ENCODE measurements at regions not wholly inside any gene's neighbourhood (a gene's known extent, or its start where the extent isn't known, plus 50 kb on each side); places are given as distances from the start of the nearest gene placed in this dataset.

DNA sequence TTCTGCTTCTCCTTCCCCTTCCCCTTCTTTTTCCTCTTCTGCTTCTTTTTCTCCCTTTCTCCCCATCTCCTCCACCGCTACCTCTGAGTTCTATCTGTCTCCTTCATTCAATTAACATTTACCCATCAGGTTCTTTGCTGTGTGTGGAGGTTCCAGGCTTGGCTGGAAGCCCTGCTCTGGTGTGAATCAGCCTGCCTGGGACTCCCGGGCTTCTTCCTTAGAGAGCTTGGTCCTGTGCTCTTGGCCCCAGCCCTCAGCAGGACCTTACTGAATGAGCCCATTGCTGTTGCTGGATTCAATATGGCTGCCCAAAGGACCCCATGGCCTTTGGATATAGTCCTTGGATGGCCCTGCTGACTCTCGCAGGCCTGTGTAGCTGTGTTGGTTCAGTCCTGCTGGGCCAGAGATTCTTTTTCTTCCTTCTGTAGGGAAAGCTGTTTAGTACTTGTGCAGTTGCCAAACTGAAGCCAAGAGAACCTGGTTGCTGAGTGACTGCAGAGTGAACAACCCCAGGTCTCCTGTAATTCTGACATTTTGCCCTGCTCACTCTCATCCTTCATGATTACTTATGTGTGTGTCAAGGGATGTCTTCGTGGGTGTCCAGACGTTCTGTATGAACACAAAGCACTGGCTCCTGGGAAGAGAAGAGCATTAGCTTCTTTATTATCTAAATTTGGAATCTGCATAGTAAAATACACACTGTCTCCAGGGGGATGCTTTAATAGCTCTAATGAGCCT, 81.0 kb upstream of the ZBED5 start:
- Histone ChIP-seq H3K4me1 (peaks cover 0 to 12% (median 10%) of the 10 kb centered on the region in 4 donors), H3K27ac (no peak overlapping the region)
- 80 to 91% (median 88%) methylated on average over 5 of the region's 5 CpGs for WGBS, 5 donors

DNA sequence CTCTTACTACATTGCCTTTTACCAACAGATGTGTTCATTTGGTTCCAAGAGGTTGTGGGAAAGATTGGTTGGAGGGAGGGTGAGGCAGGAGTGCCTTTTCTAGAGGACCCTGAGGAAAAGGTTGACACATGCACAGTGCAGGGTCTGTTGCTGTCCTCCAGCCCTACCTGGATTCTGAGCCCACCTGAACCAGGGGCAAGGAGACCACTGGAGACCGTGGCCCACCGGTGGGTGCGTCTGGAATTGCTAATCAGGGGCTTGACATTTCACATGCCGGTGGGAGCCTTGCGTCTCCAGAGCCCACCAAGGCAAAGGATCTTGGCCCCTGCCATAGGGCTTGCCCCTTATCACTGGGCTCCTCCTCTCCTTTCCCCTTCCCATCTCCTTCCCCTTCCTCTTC, 80.4 kb upstream of the ZBED5 start:
- Histone ChIP-seq H3K4me3 (no peak overlapping the region), H3K27ac (no peak overlapping the region), H3K9me3 (no peaks in the 10 kb centered on the region), H3K27me3 (peaks cover 0 to 3% (median 0%) of the 10 kb centered on the region in 3 donors), H3K4me1 (peaks cover 0 to 18% (median 12%) of the 10 kb centered on the region in 4 donors), H3K36me3 (no peaks in the 10 kb centered on the region)
- WGBS, 5 donors, result 85 to 98% (median 96%) methylated on average over 5 of the region's 5 CpGs
- intact Hi-C loops (cut with DNase I; ENCODE audit: low total_unique reads), result loop anchor here (5.0 kb wide), 1 partner anchor 84 kb away; no protein-coding TSS in a partner anchor
- no peak for TF ChIP-seq POLR2AphosphoS5 (IDR thresholded peaks at IDR 0.05)
- TF ChIP-seq POLR2A (IDR thresholded peaks at IDR 0.05), result no peak
- TF ChIP-seq, protein P1, sequence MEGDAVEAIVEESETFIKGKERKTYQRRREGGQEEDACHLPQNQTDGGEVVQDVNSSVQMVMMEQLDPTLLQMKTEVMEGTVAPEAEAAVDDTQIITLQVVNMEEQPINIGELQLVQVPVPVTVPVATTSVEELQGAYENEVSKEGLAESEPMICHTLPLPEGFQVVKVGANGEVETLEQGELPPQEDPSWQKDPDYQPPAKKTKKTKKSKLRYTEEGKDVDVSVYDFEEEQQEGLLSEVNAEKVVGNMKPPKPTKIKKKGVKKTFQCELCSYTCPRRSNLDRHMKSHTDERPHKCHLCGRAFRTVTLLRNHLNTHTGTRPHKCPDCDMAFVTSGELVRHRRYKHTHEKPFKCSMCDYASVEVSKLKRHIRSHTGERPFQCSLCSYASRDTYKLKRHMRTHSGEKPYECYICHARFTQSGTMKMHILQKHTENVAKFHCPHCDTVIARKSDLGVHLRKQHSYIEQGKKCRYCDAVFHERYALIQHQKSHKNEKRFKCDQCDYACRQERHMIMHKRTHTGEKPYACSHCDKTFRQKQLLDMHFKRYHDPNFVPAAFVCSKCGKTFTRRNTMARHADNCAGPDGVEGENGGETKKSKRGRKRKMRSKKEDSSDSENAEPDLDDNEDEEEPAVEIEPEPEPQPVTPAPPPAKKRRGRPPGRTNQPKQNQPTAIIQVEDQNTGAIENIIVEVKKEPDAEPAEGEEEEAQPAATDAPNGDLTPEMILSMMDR (IDR thresholded peaks at IDR 0.05), result no peak
- TF ChIP-seq EP300 (IDR thresholded peaks at IDR 0.05), result no peak
- DNase-seq, result no peak

More for the DNA sequence above, 81.0 kb upstream of the ZBED5 start:
- Histone ChIP-seq H3K27me3 (no peaks in the 10 kb centered on the region), H3K9me3 (no peaks in the 10 kb centered on the region), H3K36me3 (no peaks in the 10 kb centered on the region), H3K4me3 (no peak overlapping the region)
- no peak for DNase-seq
- intact Hi-C loops (cut with DNase I; ENCODE audit: low total_unique reads), result loop anchor here (5.0 kb wide), 1 partner anchor 83 kb away; no protein-coding TSS in a partner anchor
- TF ChIP-seq POLR2A (IDR thresholded peaks at IDR 0.05), result no peak

DNA sequence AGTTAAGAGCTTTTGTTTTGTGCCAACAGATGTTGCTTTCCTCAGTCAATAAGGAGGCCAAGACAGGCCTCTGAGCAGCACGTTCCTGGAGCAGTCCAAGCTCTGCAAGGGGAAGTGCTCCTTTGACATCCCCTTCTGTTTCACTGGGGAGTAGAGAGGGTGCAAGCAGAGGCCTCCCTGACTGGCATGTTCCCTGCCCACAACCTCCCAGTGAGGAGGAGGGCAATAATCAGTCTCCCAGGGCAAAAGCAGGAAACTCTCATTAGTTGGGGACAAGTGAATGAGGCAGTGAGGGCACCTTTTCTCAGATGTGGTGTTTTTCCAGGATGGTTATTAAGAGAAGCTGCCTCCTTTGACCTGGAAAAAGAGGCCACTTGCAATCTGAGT, 79.5 kb upstream of the ZBED5 start:
- Histone ChIP-seq H3K36me3 (no peaks in the 10 kb centered on the region), H3K4me1 (peaks cover 0 to 26% (median 15%) of the 10 kb centered on the region in 4 donors), H3K27me3 (peaks cover 0 to 7% (median 0%) of the 10 kb centered on the region in 3 donors), H3K27ac (no peak overlapping the region), H3K9me3 (no peaks in the 10 kb centered on the region), H3K4me3 (no peak overlapping the region)
- intact Hi-C loops (cut with DNase I; ENCODE audit: low total_unique reads), result loop anchor here (5.0 kb wide), 1 partner anchor 85 kb away; no protein-coding TSS in a partner anchor
- TF ChIP-seq POLR2A (IDR thresholded peaks at IDR 0.05) (no peak), EP300 (IDR thresholded peaks at IDR 0.05) (no peak), POLR2AphosphoS5 (IDR thresholded peaks at IDR 0.05) (no peak)
- TF ChIP-seq, protein P1 (IDR thresholded peaks at IDR 0.05), result no peak
- 50 to 75% (median 58%) methylated on average over 1 of the region's 1 CpG for WGBS, 5 donors
- DNase-seq, result no peak

DNA sequence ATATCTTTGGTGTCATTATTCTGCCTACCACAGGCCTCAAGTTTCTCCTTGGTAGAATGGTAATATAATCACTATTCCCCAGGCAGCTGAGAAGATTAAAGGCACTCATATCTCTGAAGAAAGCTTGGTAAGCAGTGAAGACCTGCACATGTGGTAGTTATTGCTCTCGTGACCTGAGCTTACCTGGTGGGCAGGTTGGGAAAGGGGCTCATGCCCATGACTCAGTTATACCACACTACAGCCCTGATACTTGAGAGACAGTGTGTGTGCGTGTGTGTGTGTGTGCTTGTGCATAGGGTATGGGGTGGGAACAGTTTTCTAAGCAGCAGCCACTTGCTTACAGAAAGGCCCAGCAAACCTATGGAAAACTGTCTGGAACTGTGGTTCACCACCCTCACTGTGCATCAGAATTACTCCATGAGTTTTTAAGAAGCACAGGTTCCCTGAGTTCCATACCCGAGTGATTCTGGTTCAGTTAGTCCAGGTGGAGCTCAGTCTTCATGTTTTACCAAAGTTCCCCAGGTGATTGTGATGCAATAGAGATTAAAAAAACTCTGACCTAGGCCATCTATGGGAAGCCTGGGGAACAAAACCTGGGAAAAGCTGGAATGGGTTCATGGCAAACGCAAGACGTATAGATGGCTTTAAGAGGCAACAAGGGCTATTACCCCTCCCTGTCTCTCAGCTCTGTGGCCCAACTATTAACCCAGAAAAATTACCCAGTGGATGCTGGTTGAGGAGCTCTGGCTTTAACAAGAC, 79.0 kb upstream of the ZBED5 start:
- DNase-seq, result no peak
- TF ChIP-seq EP300 (IDR thresholded peaks at IDR 0.05), result no peak
- TF ChIP-seq POLR2AphosphoS5 (IDR thresholded peaks at IDR 0.05), result no peak
- TF ChIP-seq, protein P1 (IDR thresholded peaks at IDR 0.05), result no peak
- no peak for TF ChIP-seq POLR2A (IDR thresholded peaks at IDR 0.05)
- peaks cover 0 to 10% (median 0%) of the 10 kb centered on the region in 3 donors for H3K27me3 ChIP-seq
- no peak overlapping the region for H3K27ac ChIP-seq
- no peak overlapping the region for H3K4me3 ChIP-seq
- H3K36me3 ChIP-seq, result no peaks in the 10 kb centered on the region
- whole genome bisulfite sequencing, 5 donors, result 87 to 94% (median 91%) methylated on average over 5 of the region's 5 CpGs
- H3K4me1 ChIP-seq, result peaks cover 0 to 32% (median 21%) of the 10 kb centered on the region in 4 donors
- intact Hi-C loops (cut with DNase I; ENCODE audit: low total_unique reads), result loop anchor here (5.0 kb wide), 1 partner anchor 85 kb away; no protein-coding TSS in a partner anchor
- no peaks in the 10 kb centered on the region for H3K9me3 ChIP-seq

Data from stomach (tissue), 8 donors.